WI38 (cell line): ENCODE measurements at regions not wholly inside any gene's neighbourhood (a gene's known extent, or its start where the extent isn't known, plus 50 kb on each side); places are given as distances from the start of the nearest gene placed in this dataset.

Experiments used
- H3K4me3 ChIP-seq: 2 replicates; pipeline ENCODE4 v1.5.1; 2011; ENCODE audit warnings: low read depth, mild to moderate bottlenecking, control low read depth, low read length
- CTCF ChIP-seq: IDR thresholded peaks from 2 replicates; pipeline ENCODE4 v1.5.1; 2012; ENCODE audit warnings: low read depth, mild to moderate bottlenecking, control low read depth, low read length

- no peak for TF ChIP-seq CTCF
- no peak overlapping the region for H3K4me3 ChIP-seq
Measured at GRCh38 chr1:234554218-234554697, 55.7 kb downstream of the IRF2BP2 start.

DNA sequence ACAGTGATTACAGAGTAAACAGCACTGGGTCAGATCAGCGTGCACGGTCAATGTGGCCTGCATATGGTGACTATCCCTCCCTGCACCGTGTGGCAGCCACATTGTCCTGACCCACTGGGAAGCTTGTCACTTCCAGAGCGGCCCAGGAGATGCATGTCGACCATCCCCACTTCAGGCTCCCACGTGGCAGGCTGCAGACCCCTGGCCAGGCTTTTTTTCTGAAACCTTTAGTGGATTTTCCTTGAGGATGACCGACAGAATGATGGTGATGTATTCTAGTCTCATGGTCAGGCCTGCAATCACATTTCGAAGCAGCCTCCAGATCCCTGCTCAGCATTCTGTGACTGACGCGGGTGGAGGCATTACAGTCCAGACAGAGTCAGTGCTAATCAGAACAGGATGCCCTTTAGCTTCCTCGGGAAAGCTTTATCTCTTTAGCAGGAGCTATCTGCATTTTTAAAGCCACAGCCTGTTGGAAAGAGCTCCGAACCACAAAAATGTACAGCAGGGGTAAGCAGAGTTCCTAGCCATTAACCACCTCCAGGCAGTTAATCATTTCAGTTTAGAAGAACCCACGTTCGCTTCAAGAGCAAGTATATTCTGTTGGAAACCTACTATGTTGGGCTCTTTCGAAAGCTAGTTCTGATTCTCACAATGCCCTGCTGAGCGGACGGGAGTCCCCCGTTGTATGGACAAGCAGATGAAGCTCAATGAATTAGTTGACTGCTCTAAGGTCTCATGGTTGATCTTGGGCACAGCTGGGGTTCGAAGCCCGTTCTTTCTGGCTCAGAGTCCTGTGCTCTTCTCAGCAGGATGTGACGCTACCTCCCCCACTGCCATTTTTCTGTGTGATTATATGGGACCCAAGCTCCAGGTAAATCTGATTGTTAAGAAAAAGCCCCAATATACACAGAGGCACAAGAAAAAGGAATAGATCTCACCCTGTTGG is 56.5 kb downstream of the IRF2BP2 start:
- no peak overlapping the region for H3K4me3 ChIP-seq
- TF ChIP-seq CTCF: no peak

DNA sequence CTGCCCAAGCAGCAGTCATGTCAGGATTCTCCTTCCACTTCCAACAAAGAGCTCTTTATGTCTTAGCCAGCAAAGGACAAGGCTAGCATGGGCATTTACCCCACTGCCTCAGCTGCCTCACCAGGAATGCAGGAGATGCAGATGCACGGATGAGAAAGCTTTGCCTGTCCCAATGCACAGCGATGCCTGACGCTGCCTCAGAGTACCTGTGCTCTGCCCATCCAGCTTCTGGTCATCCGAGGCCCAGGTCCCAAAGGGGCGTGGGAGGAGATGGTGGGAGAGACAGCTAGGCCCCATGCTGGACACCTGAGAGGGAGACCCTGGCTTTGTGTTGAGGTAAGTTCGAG is 59.0 kb downstream of the IRF2BP2 start:
- TF ChIP-seq CTCF: no peak
- no peak overlapping the region for H3K4me3 ChIP-seq

DNA sequence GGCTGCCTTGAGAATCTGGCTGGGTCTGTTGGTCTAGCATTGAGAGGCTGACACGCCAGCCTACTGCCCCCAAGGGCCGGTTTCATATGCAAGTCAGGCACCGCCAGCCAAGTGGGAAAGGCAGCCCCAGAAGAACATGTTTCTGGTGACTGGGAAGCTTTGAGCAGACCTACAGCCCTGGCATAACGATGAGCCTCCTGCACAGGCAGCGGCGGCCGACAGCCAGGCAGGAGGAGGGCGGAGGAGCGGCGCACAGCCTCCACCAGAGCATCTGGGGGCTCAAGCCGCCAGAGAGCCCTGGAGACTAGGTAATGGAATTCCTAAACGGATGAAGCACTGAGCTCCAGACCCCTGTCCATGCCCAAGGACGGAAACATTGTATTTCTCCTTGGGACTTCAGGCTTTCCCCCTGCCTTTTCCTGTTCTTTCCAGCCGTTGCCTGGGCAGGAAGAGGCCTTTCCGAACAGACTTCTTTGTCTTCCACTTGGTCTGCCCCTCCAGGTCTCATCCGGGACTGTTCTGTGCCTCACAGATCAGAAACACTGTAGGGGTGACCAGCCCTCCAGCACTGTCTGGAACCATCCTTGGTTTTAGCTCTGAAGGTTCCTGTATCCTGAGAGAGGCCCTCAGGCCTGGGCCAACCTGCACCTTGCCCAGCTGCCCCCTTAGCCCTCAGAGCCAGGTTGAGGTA is 59.5 kb downstream of the IRF2BP2 start:
- TF ChIP-seq CTCF: no peak
- no peak overlapping the region for H3K4me3 ChIP-seq

GRCh38 chr1:234549447-234550021 is 60.4 kb downstream of the IRF2BP2 start:
- no peak overlapping the region for H3K4me3 ChIP-seq
- no peak for TF ChIP-seq CTCF

DNA sequence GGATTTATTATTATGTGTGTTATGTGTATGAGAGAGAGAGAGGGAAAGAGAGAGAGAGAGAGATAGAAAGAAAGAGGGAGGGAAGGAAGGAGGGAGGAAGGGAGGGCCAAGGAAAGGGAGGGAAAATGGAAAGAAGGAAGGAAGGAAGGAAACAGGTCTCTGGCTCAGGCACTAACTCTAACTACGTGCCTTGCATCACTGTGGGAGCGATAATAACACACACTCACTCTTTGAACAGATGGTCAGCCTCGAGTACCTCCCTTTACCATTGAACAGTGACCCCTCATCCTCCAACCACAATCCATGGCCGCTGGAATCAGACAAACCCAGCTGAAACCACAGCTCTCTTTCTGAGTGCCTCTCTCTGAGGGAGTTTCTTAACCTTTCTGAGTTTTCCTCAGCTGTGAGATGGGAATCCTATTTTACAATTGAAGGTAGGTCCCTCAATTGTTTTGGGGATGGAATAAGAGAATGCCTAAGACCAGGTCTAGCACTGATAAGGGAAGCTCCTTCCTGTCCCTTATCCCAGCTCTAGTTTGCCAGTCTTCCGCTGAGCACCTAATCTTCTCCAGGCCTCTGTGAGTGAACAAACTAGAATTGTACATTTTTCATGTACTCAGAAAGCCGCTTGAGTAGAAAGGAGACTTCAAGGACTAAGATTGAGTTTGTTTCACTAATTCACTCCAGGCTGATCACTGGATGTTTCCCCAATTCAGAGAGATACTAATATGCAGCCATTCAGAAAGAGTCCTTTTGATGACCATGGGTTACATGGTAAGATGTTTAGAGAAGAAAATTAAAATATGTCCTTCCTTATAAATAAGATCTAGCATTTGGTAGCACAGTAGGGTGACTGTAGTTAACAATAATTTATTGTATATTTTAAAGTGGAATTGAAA is 62.8 kb downstream of the IRF2BP2 start:
- no peak for TF ChIP-seq CTCF
- no peak overlapping the region for H3K4me3 ChIP-seq
